Epithelial cell of proximal tubule (primary cell): ENCODE measurements at regions not wholly inside any gene's neighbourhood (a gene's known extent, or its start where the extent isn't known, plus 50 kb on each side); places are given as distances from the start of the nearest gene placed in this dataset.

Experiments used
- DNase-seq: peaks from one replicate; pipeline ENCODE4 v3.0.0-alpha.2; 2011; ENCODE audit warnings: low read depth
- H3K4me3 ChIP-seq: 2 replicates; pipeline ENCODE4 v1.5.1; 2011; ENCODE audit warnings: low read depth, mild to moderate bottlenecking, low read length
- CTCF ChIP-seq: conservative IDR thresholded peaks from 2 replicates; pipeline ENCODE4 v1.5.1; 2012; ENCODE audit warnings: low read depth, mild to moderate bottlenecking, low read length

DNA sequence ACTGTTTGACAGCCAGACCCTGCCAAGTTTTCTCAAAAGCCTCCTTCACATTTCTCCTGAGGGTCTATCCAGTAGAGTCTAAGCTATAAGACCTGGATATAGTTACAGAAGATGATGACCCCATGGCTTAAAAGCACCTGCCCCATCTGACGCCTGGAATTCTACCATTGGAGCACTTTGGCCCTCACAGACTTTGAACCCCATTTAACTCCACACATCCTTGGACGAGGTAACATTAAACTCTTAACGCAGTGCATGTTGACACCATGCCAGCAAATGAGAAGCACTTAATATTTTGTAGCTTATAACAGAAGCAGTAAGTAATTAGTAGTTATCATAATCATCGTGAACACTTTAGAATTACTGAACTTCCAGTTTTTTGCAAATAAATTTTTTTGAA, 61.9 kb upstream of the SMNDC1 start:
- H3K4me3 ChIP-seq: no peak overlapping the region
- DNase-seq: no peak
- no peak for TF ChIP-seq CTCF

DNA sequence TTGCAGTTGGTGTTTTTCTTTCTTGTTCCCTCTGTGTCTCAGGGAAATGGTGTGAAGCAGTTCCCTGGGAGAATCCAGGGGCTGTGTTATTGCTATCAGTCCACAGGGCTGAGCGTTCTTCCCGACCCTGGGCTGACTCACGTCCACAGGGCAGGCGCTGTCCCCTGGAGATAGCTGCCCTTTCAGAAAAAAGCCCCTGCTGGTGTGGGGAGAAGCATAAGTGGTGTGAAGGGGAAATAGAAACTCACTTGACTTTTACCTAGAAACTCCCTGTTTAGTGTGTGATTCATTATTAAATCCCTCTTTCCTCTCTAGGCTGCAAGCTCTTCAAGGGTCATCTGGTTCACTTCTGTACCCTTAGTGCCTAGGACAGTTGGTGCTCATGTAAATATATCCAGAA, 63.3 kb upstream of the SMNDC1 start:
- DNase-seq: no peak
- no peak for TF ChIP-seq CTCF
- H3K4me3 ChIP-seq: no peak overlapping the region

- no peak for TF ChIP-seq CTCF
- DNase-seq: no peak
- H3K4me3 ChIP-seq: no peak overlapping the region
Observed at GRCh38 chr10:110368556-110368955, 63.8 kb upstream of the SMNDC1 start.

GRCh38 chr10:110370006-110370405, 65.3 kb upstream of the SMNDC1 start:
- TF ChIP-seq CTCF: no peak

GRCh38 chr10:110372656-110373055, 67.9 kb upstream of the SMNDC1 start:
- H3K4me3 ChIP-seq: no peak overlapping the region
- TF ChIP-seq CTCF: no peak
- no peak for DNase-seq

More at GRCh38 chr10:110370006-110370405, 65.3 kb upstream of the SMNDC1 start:
- no peak for DNase-seq
- no peak overlapping the region for H3K4me3 ChIP-seq

GRCh38 chr10:110373059-110373458, 68.3 kb upstream of the SMNDC1 start:
- DNase-seq: no peak
- no peak overlapping the region for H3K4me3 ChIP-seq
- no peak for TF ChIP-seq CTCF

DNA sequence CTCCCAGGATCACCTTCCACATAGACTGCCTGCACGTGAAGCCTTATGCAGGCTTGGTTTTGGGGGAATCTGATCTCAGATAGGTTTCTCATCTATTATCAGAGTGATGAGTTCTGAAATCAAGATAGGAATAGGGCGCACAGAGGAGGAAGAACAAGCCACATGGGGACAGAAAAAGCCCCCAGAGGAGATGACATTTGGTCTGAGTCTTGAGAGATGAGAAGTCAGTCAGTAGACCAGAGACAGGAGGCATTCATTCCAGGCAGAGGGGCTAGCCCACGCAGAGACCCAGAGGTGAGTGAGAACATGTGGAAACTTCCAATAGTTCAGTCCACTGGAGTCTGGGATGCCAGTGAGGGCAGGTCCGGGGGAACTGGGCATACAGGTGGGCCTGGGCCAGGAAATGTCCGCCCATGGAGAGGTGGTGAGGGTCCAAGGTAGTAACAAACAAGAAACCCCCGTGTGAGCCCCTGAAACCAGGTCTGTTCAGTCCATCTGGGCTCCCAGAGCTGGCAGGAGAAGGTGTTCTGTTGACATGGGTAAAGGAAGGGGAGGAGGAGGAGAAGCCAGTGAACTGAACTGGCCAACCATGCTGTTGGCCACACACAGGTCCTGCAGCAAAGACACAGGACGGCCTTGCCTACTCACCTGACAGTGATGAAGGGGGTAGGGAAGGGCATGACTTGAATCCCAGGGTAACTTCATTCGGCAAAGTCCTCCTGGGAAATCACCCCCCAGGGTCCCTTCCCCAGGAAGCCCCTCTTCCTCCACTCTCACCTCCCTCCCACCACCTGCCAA, 69.3 kb upstream of the SMNDC1 start:
- H3K4me3 ChIP-seq: no peak overlapping the region
- TF ChIP-seq CTCF: no peak
- DNase-seq: no peak
